Stimulated activated CD4-positive, alpha-beta T cell treated with anti-CD3 and anti-CD28 coated beads, Interleukin-1b, Interleukin-23, amount 100 ng/mL, for 4 hours (primary cell): ENCODE measurements at regions not wholly inside any gene's neighbourhood (a gene's known extent, or its start where the extent isn't known, plus 50 kb on each side); places are given as distances from the start of the nearest gene placed in this dataset.

Experiments
- DNase-seq, 2 donors: peaks; one replicate each; pipeline ENCODE4 v3.0.0-alpha.2; 2020; ENCODE audit warnings: low read depth in 2 of 2

- DNase-seq, result no peak
Observed at GRCh38 chr4:4601803-4602369, 60.0 kb upstream of the STX18 start.

GRCh38 chr4:4599481-4600275 lies 57.8 kb upstream of the STX18 start:
- DNase-seq, result no peak

DNA sequence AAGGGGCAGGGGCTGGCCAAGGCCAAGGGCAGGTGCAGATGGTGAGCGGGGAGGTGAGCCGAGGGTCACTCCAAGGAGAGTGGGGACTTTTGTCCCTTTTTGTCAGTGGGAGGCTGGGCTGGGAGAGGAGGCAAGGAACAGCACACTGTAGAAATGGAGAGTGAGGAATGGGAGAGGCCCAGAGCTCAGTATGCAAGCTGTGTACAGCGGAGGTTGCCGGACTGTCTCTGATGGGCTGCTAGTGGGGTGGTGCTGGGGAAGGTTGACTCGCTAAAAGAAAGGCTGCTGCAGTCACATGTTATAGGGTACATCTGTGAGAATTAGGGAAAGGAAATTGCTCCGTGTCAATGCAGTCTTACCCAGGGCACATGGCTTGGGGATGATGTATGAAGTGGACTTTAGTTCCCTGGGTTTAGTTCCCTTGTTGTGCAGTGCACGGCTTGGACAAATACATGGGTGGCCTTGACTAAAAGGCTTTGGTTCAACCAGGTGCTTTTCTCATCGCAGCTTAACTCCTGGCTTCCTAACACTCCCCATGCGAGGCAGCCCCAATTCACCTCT lies 57.1 kb upstream of the STX18 start:
- DNase-seq, result no peak

DNA sequence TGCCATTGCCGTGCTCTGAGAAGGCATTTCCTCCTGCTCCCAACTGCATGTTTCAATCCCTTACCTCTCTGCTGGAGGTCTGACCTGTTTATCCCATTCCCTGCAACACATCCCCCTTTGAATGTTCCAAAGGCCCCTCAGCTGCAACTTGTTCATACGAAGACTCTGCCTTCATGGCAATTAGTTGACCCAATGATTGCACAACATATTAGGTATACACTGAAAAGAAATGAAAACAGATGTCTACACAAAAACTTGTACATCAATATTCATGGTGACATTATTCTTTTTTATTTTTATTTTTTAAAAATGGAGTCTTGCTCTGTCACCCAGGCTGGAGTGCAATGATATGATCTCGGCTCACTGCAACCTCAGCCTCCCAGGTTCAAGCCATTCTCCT lies 54.9 kb upstream of the STX18 start:
- no peak for DNase-seq

GRCh38 chr4:4595252-4595651 lies 53.4 kb upstream of the STX18 start:
- DNase-seq, result no peak

- DNase-seq, result no peak
Observed at GRCh38 chr4:4594285-4594920, 52.6 kb upstream of the STX18 start.

GRCh38 chr4:4593596-4594284 lies 51.9 kb upstream of the STX18 start:
- DNase-seq, result no peak

DNA sequence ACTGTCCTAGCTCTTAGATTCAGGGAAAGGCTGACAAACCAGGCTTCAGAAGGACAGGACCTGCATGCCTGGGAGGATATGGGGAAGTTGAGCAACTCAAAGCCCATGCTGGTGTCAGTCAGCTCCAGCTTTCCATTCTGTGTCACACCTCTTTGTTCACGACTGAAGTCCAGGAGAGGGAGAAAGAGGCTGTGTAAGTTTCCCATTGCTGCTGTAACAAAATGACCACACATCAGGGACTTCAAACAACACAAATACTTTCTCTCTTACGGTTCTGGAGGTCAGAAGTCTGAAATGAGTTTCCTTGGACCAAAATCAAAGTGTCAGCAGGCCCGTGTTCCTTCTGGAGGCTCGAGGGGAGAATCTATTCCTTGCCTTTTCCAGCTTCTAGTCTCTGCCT lies 50.6 kb upstream of the STX18 start:
- no peak for DNase-seq
